ENCODE measurements at regions not wholly inside any gene's neighbourhood (a gene's known extent, or its start where the extent isn't known, plus 50 kb on each side); places are given as distances from the start of the nearest gene placed in this dataset.

GRCh38 chr15:69991551-69991980, 106.2 kb downstream of the TLE3 start:
- Mint-ChIP-seq H3K27me3 (peaks cover 7% of the 10 kb centered on the region), H3K4me1 (no peaks in the 10 kb centered on the region), H3K4me3 (no peak overlapping the region)

GRCh38 chr15:69992348-69992747, 105.4 kb downstream of the TLE3 start:
- H3K27ac Mint-ChIP-seq, result no peak overlapping the region
- peaks cover 7% of the 10 kb centered on the region for H3K27me3 Mint-ChIP-seq
- no peak overlapping the region for H3K4me3 Mint-ChIP-seq
- H3K4me1 Mint-ChIP-seq, result no peaks in the 10 kb centered on the region
- ATAC-seq (no peak), DNase-seq (no peak)
- no peaks in the 10 kb centered on the region for H3K9me3 Mint-ChIP-seq

More at GRCh38 chr15:69991551-69991980, 106.2 kb downstream of the TLE3 start:
- no peak for ATAC-seq
- no peaks in the 10 kb centered on the region for H3K9me3 Mint-ChIP-seq
- DNase-seq, result no peak
- H3K27ac Mint-ChIP-seq, result no peak overlapping the region

- Mint-ChIP-seq H3K4me3 (no peak overlapping the region), H3K9me3 (no peaks in the 10 kb centered on the region), H3K27me3 (peaks cover 6% of the 10 kb centered on the region), H3K27ac (no peak overlapping the region), H3K4me1 (no peaks in the 10 kb centered on the region)
- DNase-seq (no peak), ATAC-seq (no peak)
These were observed 103.1 kb downstream of the TLE3 start for GRCh38 chr15:69994429-69995205.

GRCh38 chr15:69996321-69997160, 101.2 kb downstream of the TLE3 start:
- ATAC-seq (no peak), DNase-seq (no peak)
- no peaks in the 10 kb centered on the region for H3K9me3 Mint-ChIP-seq
- H3K27ac Mint-ChIP-seq, result no peak overlapping the region
- H3K27me3 Mint-ChIP-seq, result no peaks in the 10 kb centered on the region
- H3K4me1 Mint-ChIP-seq, result no peaks in the 10 kb centered on the region
- H3K4me3 Mint-ChIP-seq, result no peak overlapping the region

- Mint-ChIP-seq H3K4me1 (no peaks in the 10 kb centered on the region), H3K9me3 (no peaks in the 10 kb centered on the region), H3K4me3 (no peak overlapping the region), H3K27me3 (no peaks in the 10 kb centered on the region), H3K27ac (peak overlapping the region in 1 of 2 donors; percentile 68)
- ATAC-seq (no peak), DNase-seq (no peak)
These were observed 100.6 kb downstream of the TLE3 start for GRCh38 chr15:69997161-69997485.

Data from stimulated activated naive CD8-positive, alpha-beta T cell treated with anti-CD3 and anti-CD28 coated beads, Interleukin-15, amount 100 ng/mL, for 72 hours (primary cell).